Keratinocyte (primary cell): ENCODE measurements at regions not wholly inside any gene's neighbourhood (a gene's known extent, or its start where the extent isn't known, plus 50 kb on each side); places are given as distances from the start of the nearest gene placed in this dataset.

Experiments used
- DNase-seq: peaks from one replicate; pipeline ENCODE4 v3.0.0-alpha.2; 2011; ENCODE audit warnings: low read depth, missing footprints, low spot score
- FAIRE-seq: peaks from 2 replicates; lab custom pipeline; 2011; peaks lifted over from hg19 to GRCh38; lab: Jason Lieb, UNC
- H2AFZ ChIP-seq: 2 replicates; pipeline ENCODE4 v1.6.0; 2012; ENCODE audit warnings: low read length, control low read depth, inconsistent platforms; ENCODE audit not compliant: control insufficient read depth
- H3K27ac ChIP-seq: 2 replicates; pipeline ENCODE4 v1.5.1; 2011; ENCODE audit warnings: low read length; ENCODE audit not compliant: control insufficient read depth, insufficient read depth
- H3K27me3 ChIP-seq: 3 replicates; pipeline ENCODE4 v1.6.0; 2011; ENCODE audit warnings: low read length; ENCODE audit not compliant: control insufficient read depth, insufficient read depth; ENCODE audit errors: extremely low read depth
- H3K36me3 ChIP-seq, 2 experiments: 2 replicates in 1 of 2; 3 replicates in 1 of 2; pipeline ENCODE4 v1.5.1; 2011; ENCODE audit warnings: low read length in 2 of 2, mild to moderate bottlenecking in 1 of 2; ENCODE audit not compliant: control insufficient read depth in 2 of 2, insufficient read depth in 2 of 2; ENCODE audit errors: extremely low read depth in 1 of 2
- H3K4me1 ChIP-seq: 3 replicates; pipeline ENCODE4 v1.5.1; 2011; ENCODE audit warnings: low read length; ENCODE audit not compliant: control insufficient read depth, insufficient read depth; ENCODE audit errors: extremely low read depth
- H3K4me2 ChIP-seq: 3 replicates; pipeline ENCODE4 v1.6.0; 2011; ENCODE audit warnings: low read depth, low read length; ENCODE audit not compliant: control insufficient read depth, insufficient read depth; ENCODE audit errors: extremely low read depth
- H3K4me3 ChIP-seq, 3 experiments: fragments of 200-600 bp in 1 of 3; sonication (generic) in 1 of 3; 2 replicates in 2 of 3; 3 replicates in 1 of 3; pipeline ENCODE4 v1.5.1; 2011 to 2016; ENCODE audit warnings: low read length in 3 of 3, mild to moderate bottlenecking in 3 of 3, control low read depth in 2 of 3, inconsistent platforms in 1 of 3, low read depth in 1 of 3, mixed read lengths in 1 of 3, mixed run types in 1 of 3, moderate library complexity in 1 of 3; ENCODE audit not compliant: control insufficient read depth in 2 of 3, insufficient read depth in 2 of 3; ENCODE audit errors: extremely low read depth in 1 of 3
- H3K79me2 ChIP-seq: 2 replicates; pipeline ENCODE4 v1.6.0; 2012; ENCODE audit warnings: low read length; ENCODE audit not compliant: control insufficient read depth, insufficient read depth
- H3K9ac ChIP-seq: 3 replicates; pipeline ENCODE4 v1.6.0; 2011; ENCODE audit warnings: low read length; ENCODE audit not compliant: control insufficient read depth, insufficient read depth; ENCODE audit errors: extremely low read depth
- H3K9me1 ChIP-seq: 3 replicates; pipeline ENCODE4 v1.6.0; 2011; ENCODE audit warnings: low read length; ENCODE audit not compliant: control insufficient read depth, insufficient read depth; ENCODE audit errors: extremely low read depth
- H3K9me3 ChIP-seq: 2 replicates; pipeline ENCODE4 v1.5.1; 2012; ENCODE audit warnings: low read depth, low read length; ENCODE audit not compliant: control insufficient read depth
- H4K20me1 ChIP-seq: 3 replicates; pipeline ENCODE4 v1.6.0; 2011; ENCODE audit warnings: low read length; ENCODE audit not compliant: control insufficient read depth, insufficient read depth; ENCODE audit errors: extremely low read depth
- EZH2 ChIP-seq: IDR thresholded peaks from one replicate; pipeline ENCODE4 v1.6.1; 2012; ENCODE audit warnings: inconsistent platforms, mild to moderate bottlenecking, low read length, moderate library complexity
- dilution Hi-C: fragments of 300-500 bp; cut with MboI; formaldehyde crosslinking; loops from one replicate; pipeline ENCODE4 v1.7.0; 2020; ENCODE audit warnings: low sequenced_read_pairs; ENCODE audit not compliant: extremely low pct_ligation_motif_present
- TF ChIP-seq, protein P1 (sequence below), 3 experiments: IDR thresholded peaks in 1 of 3; conservative IDR thresholded peaks in 1 of 3; optimal IDR thresholded peaks in 1 of 3; 2 replicates in 2 of 3; 3 replicates in 1 of 3; pipeline versions ENCODE3 to v1.5.1; 2011; ENCODE audit warnings: low read length in 3 of 3, mild to moderate bottlenecking in 3 of 3, moderate library complexity in 2 of 3, control low read depth in 1 of 3, inconsistent platforms in 1 of 3; ENCODE audit not compliant: insufficient read depth in 2 of 3; ENCODE audit errors: extremely low read depth in 1 of 3

DNA sequence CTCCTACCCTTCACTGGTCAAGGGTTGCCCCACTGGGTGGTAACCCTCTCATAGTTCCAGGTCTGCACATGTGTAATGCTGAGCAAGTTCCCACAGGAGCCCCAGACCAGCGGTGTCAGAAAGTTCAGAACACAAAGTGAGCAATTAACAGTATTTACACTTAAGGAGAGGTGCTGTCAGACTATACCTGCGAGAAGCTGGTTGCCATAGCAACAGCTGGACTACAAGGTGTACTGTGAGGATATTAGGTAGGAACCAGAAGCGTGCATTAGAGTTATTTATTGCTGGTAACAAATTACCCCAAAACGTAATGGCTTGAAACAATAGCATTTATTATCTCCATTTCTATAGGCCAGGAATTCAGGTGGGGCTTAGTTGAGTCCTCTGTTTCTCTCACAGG, 317.0 kb upstream of the RPS23 start:
- H2AFZ ChIP-seq = no peak overlapping the region
- dilution Hi-C loops = no loop called here
- no peak overlapping the region for H3K4me3 ChIP-seq
- no peaks in the 10 kb centered on the region for H3K27me3 ChIP-seq
- H4K20me1 ChIP-seq = no peaks in the 10 kb centered on the region
- H3K4me2 ChIP-seq = no peak overlapping the region
- H3K9me3 ChIP-seq = no peaks in the 10 kb centered on the region
- no peak overlapping the region for H3K9ac ChIP-seq
- H3K79me2 ChIP-seq = no peaks in the 10 kb centered on the region
- H3K36me3 ChIP-seq = no peaks in the 10 kb centered on the region
- no peaks in the 10 kb centered on the region for H3K9me1 ChIP-seq
- no peak for DNase-seq
- H3K4me1 ChIP-seq = no peaks in the 10 kb centered on the region
- TF ChIP-seq, protein P1, sequence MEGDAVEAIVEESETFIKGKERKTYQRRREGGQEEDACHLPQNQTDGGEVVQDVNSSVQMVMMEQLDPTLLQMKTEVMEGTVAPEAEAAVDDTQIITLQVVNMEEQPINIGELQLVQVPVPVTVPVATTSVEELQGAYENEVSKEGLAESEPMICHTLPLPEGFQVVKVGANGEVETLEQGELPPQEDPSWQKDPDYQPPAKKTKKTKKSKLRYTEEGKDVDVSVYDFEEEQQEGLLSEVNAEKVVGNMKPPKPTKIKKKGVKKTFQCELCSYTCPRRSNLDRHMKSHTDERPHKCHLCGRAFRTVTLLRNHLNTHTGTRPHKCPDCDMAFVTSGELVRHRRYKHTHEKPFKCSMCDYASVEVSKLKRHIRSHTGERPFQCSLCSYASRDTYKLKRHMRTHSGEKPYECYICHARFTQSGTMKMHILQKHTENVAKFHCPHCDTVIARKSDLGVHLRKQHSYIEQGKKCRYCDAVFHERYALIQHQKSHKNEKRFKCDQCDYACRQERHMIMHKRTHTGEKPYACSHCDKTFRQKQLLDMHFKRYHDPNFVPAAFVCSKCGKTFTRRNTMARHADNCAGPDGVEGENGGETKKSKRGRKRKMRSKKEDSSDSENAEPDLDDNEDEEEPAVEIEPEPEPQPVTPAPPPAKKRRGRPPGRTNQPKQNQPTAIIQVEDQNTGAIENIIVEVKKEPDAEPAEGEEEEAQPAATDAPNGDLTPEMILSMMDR (optimal IDR thresholded peaks at IDR 0.05 in 1 of 3, IDR thresholded peaks at IDR 0.05 in 1 of 3, conservative IDR thresholded peaks at IDR 0.05 in 1 of 3; ENCODE audit: extremely low read depth in 1 of 3, insufficient read depth in 2 of 3, low read length in 3 of 3) = no peak
- TF ChIP-seq EZH2 = no peak
- FAIRE-seq = no peak
- H3K27ac ChIP-seq = no peak overlapping the region

DNA sequence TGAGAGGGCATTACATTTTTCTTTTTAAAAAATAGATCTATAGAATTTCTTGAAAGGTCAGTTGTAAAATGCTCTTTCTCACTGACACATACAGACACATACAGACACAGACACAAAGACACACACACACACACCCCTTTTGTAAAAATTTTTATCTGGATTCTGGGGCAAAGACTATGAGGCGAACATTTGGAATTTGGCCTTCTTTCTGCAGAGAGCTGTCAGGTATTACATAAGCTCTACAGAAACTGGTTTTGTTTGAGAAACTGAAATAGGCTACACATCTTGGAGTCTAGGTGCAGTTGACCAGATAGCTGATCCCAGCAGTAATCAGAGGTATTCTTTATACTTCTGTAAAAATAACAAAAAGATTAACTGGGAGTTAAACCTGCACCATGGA, 315.9 kb upstream of the RPS23 start:
- Histone ChIP-seq H3K27ac (no peak overlapping the region), H3K4me2 (no peak overlapping the region), H3K79me2 (no peaks in the 10 kb centered on the region), H3K36me3 (no peaks in the 10 kb centered on the region), H3K4me1 (no peaks in the 10 kb centered on the region), H3K9me1 (no peaks in the 10 kb centered on the region), H3K27me3 (no peaks in the 10 kb centered on the region), H4K20me1 (no peaks in the 10 kb centered on the region), H3K4me3 (no peak overlapping the region), H2AFZ (no peak overlapping the region), H3K9ac (no peak overlapping the region), H3K9me3 (no peaks in the 10 kb centered on the region)
- dilution Hi-C loops = no loop called here
- DNase-seq (no peak), FAIRE-seq (no peak)
- TF ChIP-seq EZH2 = no peak
- TF ChIP-seq, protein P1 (optimal IDR thresholded peaks at IDR 0.05 in 1 of 3, IDR thresholded peaks at IDR 0.05 in 1 of 3, conservative IDR thresholded peaks at IDR 0.05 in 1 of 3; ENCODE audit: extremely low read depth in 1 of 3, insufficient read depth in 2 of 3, low read length in 3 of 3) = no peak
